GM18519 (cell line): ENCODE measurements at regions not wholly inside any gene's neighbourhood (a gene's known extent, or its start where the extent isn't known, plus 50 kb on each side); places are given as distances from the start of the nearest gene placed in this dataset.

Source experiments
- ATAC-seq: cut with Tn5 transposase; IDR thresholded peaks from one replicate; pipeline ENCODE4 v1.9.1; 2021; ENCODE audit warnings: mild to moderate bottlenecking, moderate library complexity; ENCODE audit not compliant: unreplicated experiment, low FRiP score

- ATAC-seq, result no peak
These were observed 107.0 kb upstream of the PALS2 start for GRCh38 chr7:24466168-24466768.

GRCh38 chr7:24469118-24469517, 104.1 kb upstream of the PALS2 start:
- no peak for ATAC-seq

- no peak for ATAC-seq
These were observed 101.2 kb upstream of the PALS2 start for GRCh38 chr7:24472093-24472492.

- no peak for ATAC-seq
These were observed 97.9 kb upstream of the PALS2 start for GRCh38 chr7:24475166-24475961.

- no peak for ATAC-seq
These were observed 97.0 kb upstream of the PALS2 start for GRCh38 chr7:24476227-24476626.

- no peak for ATAC-seq
These were observed 95.7 kb upstream of the PALS2 start for GRCh38 chr7:24477398-24478136.

GRCh38 chr7:24478137-24478655, 95.1 kb upstream of the PALS2 start:
- no peak for ATAC-seq

- ATAC-seq, result no peak
These were observed 92.8 kb upstream of the PALS2 start for GRCh38 chr7:24480501-24480900.

- ATAC-seq, result no peak
These were observed 89.4 kb upstream of the PALS2 start for GRCh38 chr7:24483804-24484203.

- no peak for ATAC-seq
These were observed 80.7 kb upstream of the PALS2 start for GRCh38 chr7:24492576-24492975.

GRCh38 chr7:24494832-24495231, 78.4 kb upstream of the PALS2 start:
- ATAC-seq, result no peak

GRCh38 chr7:24496036-24496435, 77.2 kb upstream of the PALS2 start:
- ATAC-seq, result no peak

- ATAC-seq, result no peak
These were observed 74.8 kb upstream of the PALS2 start for GRCh38 chr7:24498439-24498838.

GRCh38 chr7:24499871-24500270, 73.4 kb upstream of the PALS2 start:
- no peak for ATAC-seq

- no peak for ATAC-seq
These were observed 72.7 kb upstream of the PALS2 start for GRCh38 chr7:24500599-24500998.

- no peak for ATAC-seq
These were observed 72.2 kb upstream of the PALS2 start for GRCh38 chr7:24501009-24501408.

- no peak for ATAC-seq
These were observed 71.7 kb upstream of the PALS2 start for GRCh38 chr7:24501443-24502134.

GRCh38 chr7:24502135-24502488, 71.1 kb upstream of the PALS2 start:
- ATAC-seq, result no peak

GRCh38 chr7:24503506-24503905, 69.7 kb upstream of the PALS2 start:
- ATAC-seq, result no peak

- ATAC-seq, result no peak
These were observed 69.2 kb upstream of the PALS2 start for GRCh38 chr7:24504040-24504439.

GRCh38 chr7:24504836-24505235, 68.4 kb upstream of the PALS2 start:
- ATAC-seq, result no peak
